Stimulated activated CD4-positive, alpha-beta T cell treated with anti-CD3 and anti-CD28 coated beads, Interleukin-12 subunit alpha, Interleukin-12 subunit beta, amount 100 ng/mL, for 4 hours (primary cell): ENCODE measurements at regions not wholly inside any gene's neighbourhood (a gene's known extent, or its start where the extent isn't known, plus 50 kb on each side); places are given as distances from the start of the nearest gene placed in this dataset.
"Not testable (repeated sequence)": the region's sequence is repeated elsewhere in the genome, so short reads cannot be mapped to it uniquely, and the experiment has no call there.

Experiments used
- DNase-seq: peaks from one replicate; pipeline ENCODE4 v3.0.0-alpha.2; 2020

- no peak for DNase-seq
Observed at GRCh38 chr11:128021349-128022006, 565.9 kb downstream of the ETS1 start.

- DNase-seq = no peak
Observed at GRCh38 chr11:128018692-128019091, 568.7 kb downstream of the ETS1 start.

- no peak for DNase-seq
Observed at GRCh38 chr11:128005562-128005961, 581.8 kb downstream of the ETS1 start.

- DNase-seq = no peak
Observed at GRCh38 chr11:127998421-127998820, 588.9 kb downstream of the ETS1 start.

- no peak for DNase-seq
Observed at GRCh38 chr11:127997594-127997993, 589.8 kb downstream of the ETS1 start.

GRCh38 chr11:127996825-127997224 is 590.5 kb downstream of the ETS1 start:
- no peak for DNase-seq

- no peak for DNase-seq
Observed at GRCh38 chr11:127995921-127996320, 591.4 kb downstream of the ETS1 start.

GRCh38 chr11:127994736-127995135 is 592.6 kb downstream of the ETS1 start:
- no peak for DNase-seq

GRCh38 chr11:127993788-127994187 is 593.6 kb downstream of the ETS1 start:
- DNase-seq = no peak

GRCh38 chr11:127993281-127993680 is 594.1 kb downstream of the ETS1 start:
- DNase-seq = no peak

- no peak for DNase-seq
Observed at GRCh38 chr11:127986073-127986472, 601.3 kb downstream of the ETS1 start.

- no peak for DNase-seq
Observed at GRCh38 chr11:127972816-127973215, 614.5 kb downstream of the ETS1 start.

GRCh38 chr11:127971448-127971847 is 615.9 kb downstream of the ETS1 start:
- no peak for DNase-seq

GRCh38 chr11:127966821-127967220 is 620.5 kb downstream of the ETS1 start:
- no peak for DNase-seq

GRCh38 chr11:127965939-127966668 is 621.3 kb downstream of the ETS1 start:
- DNase-seq = no peak

- no peak for DNase-seq
Observed at GRCh38 chr11:127962416-127962815, 624.9 kb downstream of the ETS1 start.

GRCh38 chr11:127950162-127950561 is 637.2 kb downstream of the ETS1 start:
- no peak for DNase-seq

- no peak for DNase-seq
Observed at GRCh38 chr11:127943763-127944162, 643.6 kb downstream of the ETS1 start.

GRCh38 chr11:127943152-127943551 is 644.2 kb downstream of the ETS1 start:
- no peak for DNase-seq

- DNase-seq = not testable (repeated sequence)
Observed at GRCh38 chr11:127941554-127941953, 645.8 kb downstream of the ETS1 start.

- no peak for DNase-seq
Observed at GRCh38 chr11:127939000-127939399, 648.4 kb downstream of the ETS1 start.

GRCh38 chr11:127935081-127935480 is 652.3 kb downstream of the ETS1 start:
- DNase-seq = no peak

- DNase-seq = not testable (repeated sequence)
Observed at GRCh38 chr11:127933961-127934360, 653.4 kb downstream of the ETS1 start.

GRCh38 chr11:127931803-127932202 is 655.6 kb downstream of the ETS1 start:
- DNase-seq = no peak

- DNase-seq = no peak
Observed at GRCh38 chr11:127926721-127927120, 660.6 kb downstream of the ETS1 start.
